ENCODE measurements at regions not wholly inside any gene's neighbourhood (a gene's known extent, or its start where the extent isn't known, plus 50 kb on each side); places are given as distances from the start of the nearest gene placed in this dataset.

GRCh38 chrX:21132686-21133393 is 241.4 kb upstream of the CNKSR2 start:
- H4K20me1 ChIP-seq (ENCODE audit: insufficient read depth, low read length): no peaks in the 10 kb centered on the region
- intact Hi-C loops (cut with micrococcal nuclease; ENCODE audit: unreplicated experiment): no loop called here
- H3K36me3 ChIP-seq (replicated peaks in 1 of 2; ENCODE audit: control insufficient read depth in 1 of 2, insufficient read depth in 2 of 2, low read length in 2 of 2): no peaks in the 10 kb centered on the region
- in situ Hi-C loops (cut with HindIII; ENCODE audit: extremely low pct_ligation_motif_present, low pct_unique_long_range_greater_than_20kb): no loop called here
- no peak overlapping the region for H3K27ac ChIP-seq (ENCODE audit: extremely low read length, insufficient read depth, low read length)
- BruUV-seq (replicated peaks): no TSS peak
- no peaks in the 10 kb centered on the region for H3K27me3 ChIP-seq (ENCODE audit: control insufficient read depth in 1 of 2, insufficient read depth in 2 of 2, low read length in 2 of 2)
- H2AFZ ChIP-seq (ENCODE audit: low read length): no peak overlapping the region
- no peak overlapping the region for H3K4me2 ChIP-seq (ENCODE audit: low read depth, low read length)
- WGBS (ENCODE audit: low lambda C conversion rate): 31% methylated on average over 4 of the region's 4 CpGs
- H3K9ac ChIP-seq (ENCODE audit: insufficient read depth, low read depth, low read length): no peak overlapping the region
- DNase-seq (ENCODE audit: low spot score): no peak
- H3K4me3 ChIP-seq (replicated peaks in 1 of 3; ENCODE audit: insufficient read depth in 1 of 3, low read depth in 2 of 3, low read length in 3 of 3): no peak overlapping the region
- no peak for FAIRE-seq
- CTCF ChIA-PET (ENCODE audit: low intra/inter-chr PET ratio, low total read pairs): no interaction called here
- no peaks in the 10 kb centered on the region for H3K4me1 ChIP-seq (ENCODE audit: insufficient read depth, low read length)
- POLR2A ChIA-PET: no interaction called here
- no peak for ATAC-seq
- H3K79me2 ChIP-seq (ENCODE audit: insufficient read depth, low read length): no peaks in the 10 kb centered on the region
- no peaks in the 10 kb centered on the region for H3K9me3 ChIP-seq (ENCODE audit: low read length)
- no peak for TF ChIP-seq HIC2 (CRISPR knock-in tag; IDR thresholded peaks at IDR 0.05; ENCODE audit: low read depth)
- no peak for TF ChIP-seq ZNF790 (CRISPR knock-in tag; IDR thresholded peaks at IDR 0.05; ENCODE audit: borderline replicate concordance)
- TF ChIP-seq ZNF160 (CRISPR knock-in tag; IDR thresholded peaks at IDR 0.05): no peak
- no peak for TF ChIP-seq ZNF780A (CRISPR knock-in tag; IDR thresholded peaks at IDR 0.05)
- no peak for TF ChIP-seq AKNA (CRISPR knock-in tag; IDR thresholded peaks at IDR 0.05; ENCODE audit: borderline replicate concordance)
- no peak for TF ChIP-seq TMF1 (CRISPR knock-in tag; IDR thresholded peaks at IDR 0.05; ENCODE audit: low read depth)
- TF ChIP-seq CHCHD3 (CRISPR knock-in tag; IDR thresholded peaks at IDR 0.05): no peak
- TF ChIP-seq ZNF816 (CRISPR knock-in tag; IDR thresholded peaks at IDR 0.05; ENCODE audit: borderline replicate concordance): no peak
- no peak for TF ChIP-seq ZNF17 (CRISPR knock-in tag; IDR thresholded peaks at IDR 0.05)
- no peak for TF ChIP-seq ASH2L (IDR thresholded peaks at IDR 0.05; ENCODE audit: insufficient read length, low read depth, low read length)
- TF ChIP-seq ARID4A (CRISPR knock-in tag; IDR thresholded peaks at IDR 0.05; ENCODE audit: borderline replicate concordance): no peak
- TF ChIP-seq ZSCAN29 (CRISPR knock-in tag; conservative IDR thresholded peaks at IDR 0.05): no peak
- TF ChIP-seq ZNF234 (CRISPR knock-in tag; conservative IDR thresholded peaks at IDR 0.05): no peak
- TF ChIP-seq NFIC (IDR thresholded peaks at IDR 0.05; ENCODE audit: low read length): no peak

Data from HepG2 (cell line).